HepG2 (cell line): ENCODE measurements at regions not wholly inside any gene's neighbourhood (a gene's known extent, or its start where the extent isn't known, plus 50 kb on each side); places are given as distances from the start of the nearest gene placed in this dataset.

Source experiments
- ARNT ChIP-seq: fragments of 450-650 bp; IDR thresholded peaks from 2 replicates; pipeline ENCODE4 v1.6.1; 2017
- CTCF ChIP-seq: sonication (generic); formaldehyde crosslinking; IDR thresholded peaks from 2 replicates; pipeline ENCODE4 v1.5.0; 2020; ENCODE audit warnings: mild to moderate bottlenecking, missing genetic modification reagents, moderate library complexity
- ESRRA ChIP-seq: sonication (generic); formaldehyde crosslinking; IDR thresholded peaks from 2 replicates; pipeline ENCODE4 v1.5.1; 2020; ENCODE audit warnings: mild to moderate bottlenecking, low read depth, missing genetic modification reagents
- EZH2 ChIP-seq: conservative IDR thresholded peaks from 2 replicates; pipeline ENCODE4 v1.6.1; 2012; ENCODE audit warnings: mild to moderate bottlenecking, low read depth, low read length, moderate library complexity
- HDAC2 ChIP-seq: sonication (generic); formaldehyde crosslinking; IDR thresholded peaks from 2 replicates; pipeline ENCODE4 v1.4.0; 2020; ENCODE audit warnings: missing genetic modification reagents
- KDM1A ChIP-seq: IDR thresholded peaks from 2 replicates; pipeline ENCODE4 v1.6.1; 2016; ENCODE audit warnings: missing compliant biosample characterization
- MIXL1 ChIP-seq: IDR thresholded peaks from 2 replicates; pipeline ENCODE4 v1.6.1; 2016
- MTF1 ChIP-seq: sonication (generic); formaldehyde crosslinking; IDR thresholded peaks from 2 replicates; pipeline ENCODE4 v1.5.0; 2020; ENCODE audit warnings: missing genetic modification reagents
- NCOA2 ChIP-seq: sonication (generic); formaldehyde crosslinking; IDR thresholded peaks from 2 replicates; pipeline ENCODE4 v1.8.0; 2022; ENCODE audit warnings: inconsistent platforms
- SSRP1 ChIP-seq: IDR thresholded peaks from 2 replicates; pipeline ENCODE4 v1.6.1; 2016; ENCODE audit warnings: control low read depth
- ZNF564 ChIP-seq: sonication (generic); formaldehyde crosslinking; IDR thresholded peaks from 2 replicates; pipeline ENCODE4 v1.8.1; 2023; ENCODE audit warnings: mild to moderate bottlenecking, missing genetic modification reagents
- ZNF660 ChIP-seq: sonication (generic); formaldehyde crosslinking; IDR thresholded peaks from 2 replicates; pipeline ENCODE4 v1.5.1; 2020; ENCODE audit warnings: mild to moderate bottlenecking, low read depth, missing genetic modification reagents, borderline replicate concordance

- TF ChIP-seq ZNF564 (CRISPR knock-in tag) (no peak), NCOA2 (no peak), ARNT (no peak), HDAC2 (no peak), MTF1 (no peak), MIXL1 (CRISPR knock-in tag) (no peak), ESRRA (CRISPR knock-in tag) (no peak), ZNF660 (CRISPR knock-in tag) (no peak), CTCF (CRISPR knock-in tag) (no peak), SSRP1 (CRISPR knock-in tag) (no peak), KDM1A (CRISPR knock-in tag) (no peak), EZH2 (no peak)
Observed at GRCh38 chr5:87733897-87734296, 321.2 kb upstream of the CCNH start.
